ENCODE measurements at regions not wholly inside any gene's neighbourhood (a gene's known extent, or its start where the extent isn't known, plus 50 kb on each side); places are given as distances from the start of the nearest gene placed in this dataset.

GRCh38 chr11:70739811-70740487 is 341.6 kb downstream of the CTTN start:
- H3K27ac ChIP-seq (ENCODE audit: low read length) = no peak overlapping the region
- H3K4me1 ChIP-seq (ENCODE audit: control insufficient read depth, insufficient read depth, low read length) = no peaks in the 10 kb centered on the region
- DNase-seq = no peak
- no peak overlapping the region for H3K4me3 ChIP-seq (ENCODE audit: low read length)
- WGBS (ENCODE audit: insufficient coverage) = 62% methylated on average over 18 of the region's 20 CpGs
- peaks cover 28% of the 10 kb centered on the region for H3K27me3 ChIP-seq (ENCODE audit: control insufficient read depth, insufficient read depth, low read length)
- H3K36me3 ChIP-seq (ENCODE audit: control insufficient read depth, insufficient read depth, low read length) = no peaks in the 10 kb centered on the region
- no peaks in the 10 kb centered on the region for H3K9me3 ChIP-seq (replicated peaks; ENCODE audit: control insufficient read depth, low read depth, low read length)

GRCh38 chr11:70740488-70740851 is 342.1 kb downstream of the CTTN start:
- Histone ChIP-seq H3K27me3 (ENCODE audit: control insufficient read depth, insufficient read depth, low read length) (peaks cover 30% of the 10 kb centered on the region), H3K4me1 (ENCODE audit: control insufficient read depth, insufficient read depth, low read length) (no peaks in the 10 kb centered on the region), H3K9me3 (replicated peaks; ENCODE audit: control insufficient read depth, low read depth, low read length) (no peaks in the 10 kb centered on the region), H3K4me3 (ENCODE audit: low read length) (no peak overlapping the region), H3K36me3 (ENCODE audit: control insufficient read depth, insufficient read depth, low read length) (no peaks in the 10 kb centered on the region), H3K27ac (ENCODE audit: low read length) (no peak overlapping the region)
- WGBS (ENCODE audit: insufficient coverage) = 56% methylated on average over 3 of the region's 6 CpGs
- DNase-seq = no peak

- Histone ChIP-seq H3K36me3 (ENCODE audit: control insufficient read depth, insufficient read depth, low read length) (no peaks in the 10 kb centered on the region), H3K4me1 (ENCODE audit: control insufficient read depth, insufficient read depth, low read length) (no peaks in the 10 kb centered on the region), H3K27ac (ENCODE audit: low read length) (no peak overlapping the region), H3K4me3 (ENCODE audit: low read length) (no peak overlapping the region), H3K9me3 (replicated peaks; ENCODE audit: control insufficient read depth, low read depth, low read length) (no peaks in the 10 kb centered on the region), H3K27me3 (ENCODE audit: control insufficient read depth, insufficient read depth, low read length) (peaks cover 32% of the 10 kb centered on the region)
- WGBS (ENCODE audit: insufficient coverage) = 88% methylated on average over 3 of the region's 3 CpGs
- no peak for DNase-seq
Measured at GRCh38 chr11:70741085-70741484, 342.8 kb downstream of the CTTN start.

GRCh38 chr11:70742553-70743291 is 344.4 kb downstream of the CTTN start:
- no peaks in the 10 kb centered on the region for H3K4me1 ChIP-seq (ENCODE audit: control insufficient read depth, insufficient read depth, low read length)
- peaks cover 32% of the 10 kb centered on the region for H3K27me3 ChIP-seq (ENCODE audit: control insufficient read depth, insufficient read depth, low read length)
- no peak overlapping the region for H3K4me3 ChIP-seq (ENCODE audit: low read length)
- H3K9me3 ChIP-seq (replicated peaks; ENCODE audit: control insufficient read depth, low read depth, low read length) = no peaks in the 10 kb centered on the region
- no peak overlapping the region for H3K27ac ChIP-seq (ENCODE audit: low read length)
- H3K36me3 ChIP-seq (ENCODE audit: control insufficient read depth, insufficient read depth, low read length) = no peaks in the 10 kb centered on the region
- no peak for DNase-seq
- WGBS (ENCODE audit: insufficient coverage) = 26% methylated on average over 27 of the region's 27 CpGs

GRCh38 chr11:70743329-70743728 is 345.0 kb downstream of the CTTN start:
- no peaks in the 10 kb centered on the region for H3K9me3 ChIP-seq (replicated peaks; ENCODE audit: control insufficient read depth, low read depth, low read length)
- H3K4me3 ChIP-seq (ENCODE audit: low read length) = no peak overlapping the region
- no peak overlapping the region for H3K27ac ChIP-seq (ENCODE audit: low read length)
- DNase-seq = no peak
- WGBS (ENCODE audit: insufficient coverage) = 66% methylated on average over 9 of the region's 9 CpGs
- H3K36me3 ChIP-seq (ENCODE audit: control insufficient read depth, insufficient read depth, low read length) = no peaks in the 10 kb centered on the region
- H3K4me1 ChIP-seq (ENCODE audit: control insufficient read depth, insufficient read depth, low read length) = no peaks in the 10 kb centered on the region
- H3K27me3 ChIP-seq (ENCODE audit: control insufficient read depth, insufficient read depth, low read length) = peaks cover 30% of the 10 kb centered on the region

- Histone ChIP-seq H3K4me1 (ENCODE audit: control insufficient read depth, insufficient read depth, low read length) (no peaks in the 10 kb centered on the region), H3K27me3 (ENCODE audit: control insufficient read depth, insufficient read depth, low read length) (peaks cover 31% of the 10 kb centered on the region)
- WGBS (ENCODE audit: insufficient coverage) = 73% methylated on average over 7 of the region's 9 CpGs
Measured at GRCh38 chr11:70743941-70744351, 345.6 kb downstream of the CTTN start.

GRCh38 chr11:70744396-70745185 is 346.3 kb downstream of the CTTN start:
- peaks cover 32% of the 10 kb centered on the region for H3K27me3 ChIP-seq (ENCODE audit: control insufficient read depth, insufficient read depth, low read length)
- no peak overlapping the region for H3K4me3 ChIP-seq (ENCODE audit: low read length)
- no peak for DNase-seq
- H3K36me3 ChIP-seq (ENCODE audit: control insufficient read depth, insufficient read depth, low read length) = no peaks in the 10 kb centered on the region
- WGBS (ENCODE audit: insufficient coverage) = 92% methylated on average over 14 of the region's 17 CpGs
- H3K27ac ChIP-seq (ENCODE audit: low read length) = no peak overlapping the region
- H3K4me1 ChIP-seq (ENCODE audit: control insufficient read depth, insufficient read depth, low read length) = no peaks in the 10 kb centered on the region
- peaks cover under 1% of the 10 kb centered on the region for H3K9me3 ChIP-seq (replicated peaks; ENCODE audit: control insufficient read depth, low read depth, low read length)

More at GRCh38 chr11:70743941-70744351, 345.6 kb downstream of the CTTN start:
- Histone ChIP-seq H3K4me3 (ENCODE audit: low read length) (no peak overlapping the region), H3K27ac (ENCODE audit: low read length) (no peak overlapping the region), H3K36me3 (ENCODE audit: control insufficient read depth, insufficient read depth, low read length) (no peaks in the 10 kb centered on the region), H3K9me3 (replicated peaks; ENCODE audit: control insufficient read depth, low read depth, low read length) (no peaks in the 10 kb centered on the region)
- DNase-seq = no peak

GRCh38 chr11:70745451-70745850 is 347.1 kb downstream of the CTTN start:
- 67% methylated on average over 10 of the region's 11 CpGs for WGBS (ENCODE audit: insufficient coverage)
- H3K27ac ChIP-seq (ENCODE audit: low read length) = no peak overlapping the region
- H3K9me3 ChIP-seq (replicated peaks; ENCODE audit: control insufficient read depth, low read depth, low read length) = peaks cover 8% of the 10 kb centered on the region
- peaks cover 33% of the 10 kb centered on the region for H3K27me3 ChIP-seq (ENCODE audit: control insufficient read depth, insufficient read depth, low read length)
- H3K4me1 ChIP-seq (ENCODE audit: control insufficient read depth, insufficient read depth, low read length) = no peaks in the 10 kb centered on the region
- no peak for DNase-seq
- no peak overlapping the region for H3K4me3 ChIP-seq (ENCODE audit: low read length)
- H3K36me3 ChIP-seq (ENCODE audit: control insufficient read depth, insufficient read depth, low read length) = no peaks in the 10 kb centered on the region

GRCh38 chr11:70745941-70746340 is 347.6 kb downstream of the CTTN start:
- Histone ChIP-seq H3K9me3 (replicated peaks; ENCODE audit: control insufficient read depth, low read depth, low read length) (peaks cover 13% of the 10 kb centered on the region), H3K27ac (ENCODE audit: low read length) (no peak overlapping the region), H3K36me3 (ENCODE audit: control insufficient read depth, insufficient read depth, low read length) (no peaks in the 10 kb centered on the region), H3K4me3 (ENCODE audit: low read length) (no peak overlapping the region), H3K4me1 (ENCODE audit: control insufficient read depth, insufficient read depth, low read length) (no peaks in the 10 kb centered on the region), H3K27me3 (ENCODE audit: control insufficient read depth, insufficient read depth, low read length) (peaks cover 34% of the 10 kb centered on the region)
- no peak for DNase-seq
- 73% methylated on average over 4 of the region's 8 CpGs for WGBS (ENCODE audit: insufficient coverage)

GRCh38 chr11:70746351-70746750 is 348.0 kb downstream of the CTTN start:
- Histone ChIP-seq H3K4me3 (ENCODE audit: low read length) (no peak overlapping the region), H3K4me1 (ENCODE audit: control insufficient read depth, insufficient read depth, low read length) (no peaks in the 10 kb centered on the region), H3K9me3 (replicated peaks; ENCODE audit: control insufficient read depth, low read depth, low read length) (peaks cover 17% of the 10 kb centered on the region), H3K27me3 (ENCODE audit: control insufficient read depth, insufficient read depth, low read length) (peaks cover 34% of the 10 kb centered on the region), H3K36me3 (ENCODE audit: control insufficient read depth, insufficient read depth, low read length) (no peaks in the 10 kb centered on the region), H3K27ac (ENCODE audit: low read length) (no peak overlapping the region)
- WGBS (ENCODE audit: insufficient coverage) = 78% methylated on average over 3 of the region's 11 CpGs
- no peak for DNase-seq
